WTC11 (cell line): ENCODE measurements at regions not wholly inside any gene's neighbourhood (a gene's known extent, or its start where the extent isn't known, plus 50 kb on each side); places are given as distances from the start of the nearest gene placed in this dataset.

Experiments
- ATAC-seq: fragments of 200-7000 bp; cut with Tn5 transposase; 2 replicates; pipeline ENCODE4 v1.10.0; 2021; ENCODE audit warnings: mild to moderate bottlenecking, moderate library complexity
- CTCF ChIA-PET: fragments of 300-600 bp; sonication (Branson Sonifier 250); formaldehyde crosslinking; loops from one replicate; lab custom pipeline; 2021; ENCODE audit warnings: antibody characterized with exemption; lab: Charles Lee
- POLR2A ChIA-PET: fragments of 350-600 bp; sonication (Branson Sonifier 250); formaldehyde crosslinking; loops from one replicate; lab custom pipeline; 2021; ENCODE audit warnings: antibody characterized with exemption; lab: Charles Lee
- DNase-seq: peaks from one replicate; pipeline ENCODE4 v3.0.0; 2021; ENCODE audit warnings: low spot score
- H3K27ac Mint-ChIP-seq: 2 replicates; pipeline ENCODE4 v1.8.0; 2021; ENCODE audit warnings: mixed read lengths
- H3K27me3 Mint-ChIP-seq: 2 replicates; pipeline ENCODE4 v1.8.0; 2021; ENCODE audit warnings: low read depth, mild to moderate bottlenecking, moderate library complexity, mixed read lengths
- H3K36me3 Mint-ChIP-seq: 2 replicates; pipeline ENCODE4 v1.8.0; 2021; ENCODE audit warnings: mixed read lengths
- H3K4me1 Mint-ChIP-seq: 2 replicates; pipeline ENCODE4 v1.8.0; 2022; ENCODE audit warnings: mixed read lengths
- H3K4me3 Mint-ChIP-seq: 2 replicates; pipeline ENCODE4 v1.8.0; 2021; ENCODE audit warnings: mild to moderate bottlenecking, moderate library complexity, mixed read lengths
- H3K9me3 Mint-ChIP-seq: 2 replicates; pipeline ENCODE4 v1.8.0; 2021; ENCODE audit warnings: mixed read lengths
- AR ChIP-seq: fragments of 250-450 bp; sonication (Bioruptor Pico); IDR thresholded peaks from 2 replicates; pipeline ENCODE4 v1.9.0; 2021; ENCODE audit warnings: mild to moderate bottlenecking
- CBFB ChIP-seq: sonication (generic); formaldehyde crosslinking; IDR thresholded peaks from 2 replicates; pipeline ENCODE4 v1.8.1; 2022; ENCODE audit warnings: mild to moderate bottlenecking, low read depth, missing genetic modification reagents
- ELF4 ChIP-seq: sonication (generic); formaldehyde crosslinking; IDR thresholded peaks from 2 replicates; pipeline ENCODE4 v1.8.1; 2022; ENCODE audit warnings: low read depth, mild to moderate bottlenecking, moderate library complexity, missing genetic modification reagents
- ESRRA ChIP-seq: sonication (generic); formaldehyde crosslinking; IDR thresholded peaks from 2 replicates; pipeline ENCODE4 v1.8.1; 2022; ENCODE audit warnings: mild to moderate bottlenecking, missing genetic modification reagents, borderline replicate concordance
- GABPB1 ChIP-seq: sonication (generic); formaldehyde crosslinking; IDR thresholded peaks from 2 replicates; pipeline ENCODE4 v1.8.1; 2023; ENCODE audit warnings: mild to moderate bottlenecking, missing genetic modification reagents
- NR3C1 ChIP-seq: sonication (generic); formaldehyde crosslinking; conservative IDR thresholded peaks from 2 replicates; pipeline ENCODE4 v1.8.1; 2023; ENCODE audit warnings: low read depth, mild to moderate bottlenecking, missing genetic modification reagents
- SMAD3 ChIP-seq: sonication (generic); formaldehyde crosslinking; IDR thresholded peaks from 2 replicates; pipeline ENCODE4 v1.8.0; 2022; ENCODE audit warnings: missing genetic modification reagents, mild to moderate bottlenecking, borderline replicate concordance
- TEAD1 ChIP-seq: sonication (generic); formaldehyde crosslinking; IDR thresholded peaks from 2 replicates; pipeline ENCODE4 v1.8.0; 2022; ENCODE audit warnings: mild to moderate bottlenecking, missing genetic modification reagents
- USF1 ChIP-seq: sonication (generic); formaldehyde crosslinking; IDR thresholded peaks from 2 replicates; pipeline ENCODE4 v1.8.0; 2022; ENCODE audit warnings: mild to moderate bottlenecking, missing genetic modification reagents
- ZNF138 ChIP-seq: sonication (generic); formaldehyde crosslinking; conservative IDR thresholded peaks from 2 replicates; pipeline ENCODE4 v1.8.1; 2022; ENCODE audit warnings: mild to moderate bottlenecking, moderate library complexity, missing genetic modification reagents
- ZNF317 ChIP-seq: sonication (generic); formaldehyde crosslinking; IDR thresholded peaks from 2 replicates; pipeline ENCODE4 v1.8.1; 2023; ENCODE audit warnings: low read depth, mild to moderate bottlenecking, moderate library complexity, missing genetic modification reagents, borderline replicate concordance
- ZNF423 ChIP-seq: fragments of 250-450 bp; sonication (Bioruptor Pico); IDR thresholded peaks from 2 replicates; pipeline ENCODE4 v2.1.2; 2022; ENCODE audit warnings: mild to moderate bottlenecking, moderate library complexity
- TF ChIP-seq, protein P1 (sequence below): fragments of 250-450 bp; sonication (Bioruptor Pico); IDR thresholded peaks from 2 replicates; pipeline ENCODE4 v1.9.0; 2021; ENCODE audit warnings: mild to moderate bottlenecking, borderline replicate concordance
- TF ChIP-seq, protein P2 (sequence below): sonication (generic); formaldehyde crosslinking; IDR thresholded peaks from 2 replicates; pipeline ENCODE4 v1.8.1; 2023; ENCODE audit warnings: mild to moderate bottlenecking, missing genetic modification reagents, moderate library complexity

- no peak for TF ChIP-seq ZNF423
- TF ChIP-seq, all 79 proteins: peak for 0
Measured at GRCh38 chr6:113220832-113221231, 636.3 kb upstream of the MARCKS start (continued).

GRCh38 chr6:113221850-113222249 lies 635.3 kb upstream of the MARCKS start:
- H3K4me1 Mint-ChIP-seq: peaks cover 6% of the 10 kb centered on the region
- H3K36me3 Mint-ChIP-seq: no peaks in the 10 kb centered on the region
- H3K27me3 Mint-ChIP-seq: no peaks in the 10 kb centered on the region
- TF ChIP-seq ELF4 (CRISPR knock-in tag) (no peak), AR (CRISPR knock-in tag) (no peak), TEAD1 (CRISPR knock-in tag) (no peak), SMAD3 (CRISPR knock-in tag) (no peak), NR3C1 (no peak), CBFB (CRISPR knock-in tag) (no peak), ESRRA (CRISPR knock-in tag) (no peak), ZNF138 (CRISPR knock-in tag) (no peak)
- TF ChIP-seq, protein P1, sequence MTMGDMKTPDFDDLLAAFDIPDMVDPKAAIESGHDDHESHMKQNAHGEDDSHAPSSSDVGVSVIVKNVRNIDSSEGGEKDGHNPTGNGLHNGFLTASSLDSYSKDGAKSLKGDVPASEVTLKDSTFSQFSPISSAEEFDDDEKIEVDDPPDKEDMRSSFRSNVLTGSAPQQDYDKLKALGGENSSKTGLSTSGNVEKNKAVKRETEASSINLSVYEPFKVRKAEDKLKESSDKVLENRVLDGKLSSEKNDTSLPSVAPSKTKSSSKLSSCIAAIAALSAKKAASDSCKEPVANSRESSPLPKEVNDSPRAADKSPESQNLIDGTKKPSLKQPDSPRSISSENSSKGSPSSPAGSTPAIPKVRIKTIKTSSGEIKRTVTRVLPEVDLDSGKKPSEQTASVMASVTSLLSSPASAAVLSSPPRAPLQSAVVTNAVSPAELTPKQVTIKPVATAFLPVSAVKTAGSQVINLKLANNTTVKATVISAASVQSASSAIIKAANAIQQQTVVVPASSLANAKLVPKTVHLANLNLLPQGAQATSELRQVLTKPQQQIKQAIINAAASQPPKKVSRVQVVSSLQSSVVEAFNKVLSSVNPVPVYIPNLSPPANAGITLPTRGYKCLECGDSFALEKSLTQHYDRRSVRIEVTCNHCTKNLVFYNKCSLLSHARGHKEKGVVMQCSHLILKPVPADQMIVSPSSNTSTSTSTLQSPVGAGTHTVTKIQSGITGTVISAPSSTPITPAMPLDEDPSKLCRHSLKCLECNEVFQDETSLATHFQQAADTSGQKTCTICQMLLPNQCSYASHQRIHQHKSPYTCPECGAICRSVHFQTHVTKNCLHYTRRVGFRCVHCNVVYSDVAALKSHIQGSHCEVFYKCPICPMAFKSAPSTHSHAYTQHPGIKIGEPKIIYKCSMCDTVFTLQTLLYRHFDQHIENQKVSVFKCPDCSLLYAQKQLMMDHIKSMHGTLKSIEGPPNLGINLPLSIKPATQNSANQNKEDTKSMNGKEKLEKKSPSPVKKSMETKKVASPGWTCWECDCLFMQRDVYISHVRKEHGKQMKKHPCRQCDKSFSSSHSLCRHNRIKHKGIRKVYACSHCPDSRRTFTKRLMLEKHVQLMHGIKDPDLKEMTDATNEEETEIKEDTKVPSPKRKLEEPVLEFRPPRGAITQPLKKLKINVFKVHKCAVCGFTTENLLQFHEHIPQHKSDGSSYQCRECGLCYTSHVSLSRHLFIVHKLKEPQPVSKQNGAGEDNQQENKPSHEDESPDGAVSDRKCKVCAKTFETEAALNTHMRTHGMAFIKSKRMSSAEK: no peak
- TF ChIP-seq, protein P2, sequence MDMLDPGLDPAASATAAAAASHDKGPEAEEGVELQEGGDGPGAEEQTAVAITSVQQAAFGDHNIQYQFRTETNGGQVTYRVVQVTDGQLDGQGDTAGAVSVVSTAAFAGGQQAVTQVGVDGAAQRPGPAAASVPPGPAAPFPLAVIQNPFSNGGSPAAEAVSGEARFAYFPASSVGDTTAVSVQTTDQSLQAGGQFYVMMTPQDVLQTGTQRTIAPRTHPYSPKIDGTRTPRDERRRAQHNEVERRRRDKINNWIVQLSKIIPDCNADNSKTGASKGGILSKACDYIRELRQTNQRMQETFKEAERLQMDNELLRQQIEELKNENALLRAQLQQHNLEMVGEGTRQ (CRISPR knock-in tag): no peak
- ChIA-PET CTCF (no interaction called here), POLR2A (no interaction called here)
- peak; percentile 13 for DNase-seq
- ATAC-seq: no peak
- no peak overlapping the region for H3K27ac Mint-ChIP-seq
- H3K9me3 Mint-ChIP-seq: peaks cover 8% of the 10 kb centered on the region
- H3K4me3 Mint-ChIP-seq: no peak overlapping the region

GRCh38 chr6:113246186-113246585 lies 611.0 kb upstream of the MARCKS start:
- DNase-seq (no peak), ATAC-seq (no peak)
- H3K27me3 Mint-ChIP-seq: no peaks in the 10 kb centered on the region
- H3K9me3 Mint-ChIP-seq: no peaks in the 10 kb centered on the region
- CTCF ChIA-PET: no interaction called here
- POLR2A ChIA-PET: no interaction called here
- no peak overlapping the region for H3K4me3 Mint-ChIP-seq
- no peak overlapping the region for H3K27ac Mint-ChIP-seq
- no peaks in the 10 kb centered on the region for H3K36me3 Mint-ChIP-seq
- TF ChIP-seq ZNF317 (CRISPR knock-in tag) (no peak), USF1 (no peak), GABPB1 (no peak)
- no peaks in the 10 kb centered on the region for H3K4me1 Mint-ChIP-seq
